GM18951 (cell line): ENCODE measurements at regions not wholly inside any gene's neighbourhood (a gene's known extent, or its start where the extent isn't known, plus 50 kb on each side); places are given as distances from the start of the nearest gene placed in this dataset.
"Not testable (repeated sequence)": the region's sequence is repeated elsewhere in the genome, so short reads cannot be mapped to it uniquely, and the experiment has no call there.

Experiments
- POLR2A ChIP-seq: IDR thresholded peaks from 4 replicates; pipeline ENCODE4 v1.6.1; 2011; ENCODE audit warnings: mild to moderate bottlenecking; ENCODE audit not compliant: insufficient read length, insufficient read depth; ENCODE audit errors: extremely low read depth
- in situ Hi-C: fragments of 300-500 bp; cut with MboI; formaldehyde crosslinking; loops from one replicate; pipeline ENCODE4 v1.12.0; 2022; ENCODE audit warnings: low sequenced_read_pairs, mixed read lengths, inconsistent platforms; ENCODE audit not compliant: unreplicated experiment

DNA sequence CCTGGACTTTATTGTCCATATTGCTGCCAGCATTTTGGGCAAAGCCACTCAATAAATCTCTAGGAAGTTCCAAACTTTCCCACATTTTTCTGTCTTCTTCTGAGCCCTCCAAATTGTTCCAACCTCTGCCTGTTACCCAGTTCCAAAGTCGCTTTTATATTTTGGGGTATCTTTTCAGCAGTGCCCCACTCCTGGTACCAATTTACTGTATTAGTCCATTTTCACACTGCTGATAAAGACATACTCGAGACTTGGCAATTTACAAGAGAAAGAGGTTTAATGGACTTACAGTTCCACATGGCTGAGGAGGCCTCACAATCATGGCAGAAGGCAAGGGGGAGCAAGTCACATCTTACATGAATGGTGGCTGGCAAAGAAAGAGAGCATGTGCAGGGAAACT, 53.4 kb downstream of the AHSP start:
- in situ Hi-C loops = not testable (repeated sequence)

DNA sequence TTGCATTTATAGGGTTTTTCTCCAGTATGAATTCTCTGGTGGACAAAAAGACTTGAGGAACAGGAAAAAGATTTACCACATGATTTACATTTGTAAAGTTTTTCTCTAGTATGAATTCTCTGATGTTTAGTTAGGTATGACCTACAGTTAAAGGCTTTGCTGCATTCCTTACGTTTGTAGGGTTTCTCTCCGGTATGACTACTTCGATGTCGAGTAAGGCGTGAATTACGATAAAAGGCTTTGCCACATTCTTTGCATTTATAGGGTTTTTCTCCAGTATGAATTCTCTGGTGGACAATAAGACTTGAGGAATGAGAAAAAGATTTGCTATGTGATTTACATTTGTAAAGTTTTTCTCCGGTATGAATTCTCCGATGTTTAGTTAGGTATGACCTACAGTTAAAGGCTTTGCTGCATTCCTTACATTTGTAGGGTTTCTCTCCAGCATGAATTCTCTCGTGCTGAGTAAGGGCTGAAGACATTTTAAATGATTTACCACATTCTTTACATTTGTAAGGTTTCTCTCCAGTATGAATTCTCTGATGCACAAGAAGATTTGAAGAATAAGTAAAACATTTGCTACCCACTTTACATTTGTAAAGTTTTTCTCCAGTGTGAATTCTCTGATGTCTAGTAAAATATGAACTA, 74.2 kb downstream of the AHSP start:
- in situ Hi-C loops = not testable (repeated sequence)

DNA sequence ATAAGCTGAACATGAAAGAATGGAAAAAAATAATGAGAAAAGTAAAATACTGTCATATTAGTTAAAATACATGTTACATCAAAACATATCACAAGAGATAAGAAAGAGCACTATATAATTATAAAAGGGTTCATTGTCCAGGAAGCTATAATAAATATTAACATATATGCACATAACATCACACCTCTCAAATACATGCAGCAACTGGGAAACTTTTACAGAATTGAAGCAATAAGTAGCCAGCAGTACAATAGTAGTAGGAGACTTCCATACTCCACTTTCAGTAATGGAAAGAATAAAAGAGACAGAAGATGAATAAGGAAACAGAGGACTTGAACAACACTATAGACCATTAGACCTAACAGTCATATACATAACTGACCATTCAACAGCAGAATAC, 90.4 kb downstream of the AHSP start:
- no peak for TF ChIP-seq POLR2A
- in situ Hi-C loops = no loop called here

DNA sequence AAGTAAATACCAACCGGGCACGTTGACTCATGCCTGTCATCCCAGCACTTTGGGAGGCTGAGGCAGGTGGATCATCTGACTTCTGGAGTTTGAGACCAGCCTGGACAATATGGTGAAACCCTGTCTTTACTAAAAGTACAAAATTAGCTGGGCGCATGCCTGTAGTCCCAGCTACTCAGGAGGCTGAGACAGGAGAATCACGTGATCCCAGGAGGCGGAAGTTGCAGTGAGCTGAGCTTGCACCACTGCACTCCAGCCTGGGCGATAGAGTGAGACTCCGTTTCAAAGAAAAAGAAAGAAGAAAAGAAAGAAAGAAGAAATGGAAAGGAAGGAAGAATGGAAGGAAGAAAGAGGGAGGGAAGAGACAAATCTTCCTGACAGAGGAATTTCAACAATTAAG, 108.7 kb downstream of the AHSP start:
- in situ Hi-C loops = no loop called here
- TF ChIP-seq POLR2A = no peak

DNA sequence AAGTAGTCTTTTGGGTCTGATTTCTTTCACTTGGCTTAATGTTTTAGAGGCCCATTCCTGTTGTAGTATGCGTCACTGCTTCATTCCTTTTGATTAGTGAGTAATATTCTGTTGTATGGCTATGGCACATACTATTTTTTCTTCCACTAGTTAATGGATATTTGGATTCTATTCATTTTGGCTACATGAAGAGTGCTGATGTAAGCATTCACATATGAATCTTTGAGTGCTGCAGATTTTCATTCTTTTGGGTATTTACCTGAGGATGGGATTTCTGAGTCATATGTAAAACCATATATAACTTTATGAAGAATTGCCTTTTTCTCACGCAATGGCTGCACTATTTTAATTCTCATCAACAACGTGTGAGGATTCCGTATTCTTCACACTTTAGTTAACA, 113.6 kb downstream of the AHSP start:
- TF ChIP-seq POLR2A = no peak
- in situ Hi-C loops = no loop called here

DNA sequence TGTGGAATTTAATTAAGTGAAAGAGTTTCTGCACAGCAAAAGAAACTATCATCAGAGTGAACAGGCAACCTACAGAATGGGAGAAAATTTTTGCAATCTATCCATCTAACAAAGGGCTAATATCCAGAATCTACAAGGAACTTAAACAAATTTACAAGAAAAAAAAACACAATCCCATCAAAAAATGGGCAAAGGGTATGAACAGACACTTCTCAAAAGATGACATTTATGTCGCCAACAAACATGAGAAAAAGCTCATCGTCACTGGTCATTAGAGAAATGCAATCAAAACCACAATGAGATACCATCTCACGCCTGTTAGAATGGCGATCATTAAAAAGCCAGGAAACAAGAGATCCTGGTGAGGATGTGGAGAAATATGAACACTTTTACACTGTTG, 128.0 kb downstream of the AHSP start:
- in situ Hi-C loops = not testable (repeated sequence)

DNA sequence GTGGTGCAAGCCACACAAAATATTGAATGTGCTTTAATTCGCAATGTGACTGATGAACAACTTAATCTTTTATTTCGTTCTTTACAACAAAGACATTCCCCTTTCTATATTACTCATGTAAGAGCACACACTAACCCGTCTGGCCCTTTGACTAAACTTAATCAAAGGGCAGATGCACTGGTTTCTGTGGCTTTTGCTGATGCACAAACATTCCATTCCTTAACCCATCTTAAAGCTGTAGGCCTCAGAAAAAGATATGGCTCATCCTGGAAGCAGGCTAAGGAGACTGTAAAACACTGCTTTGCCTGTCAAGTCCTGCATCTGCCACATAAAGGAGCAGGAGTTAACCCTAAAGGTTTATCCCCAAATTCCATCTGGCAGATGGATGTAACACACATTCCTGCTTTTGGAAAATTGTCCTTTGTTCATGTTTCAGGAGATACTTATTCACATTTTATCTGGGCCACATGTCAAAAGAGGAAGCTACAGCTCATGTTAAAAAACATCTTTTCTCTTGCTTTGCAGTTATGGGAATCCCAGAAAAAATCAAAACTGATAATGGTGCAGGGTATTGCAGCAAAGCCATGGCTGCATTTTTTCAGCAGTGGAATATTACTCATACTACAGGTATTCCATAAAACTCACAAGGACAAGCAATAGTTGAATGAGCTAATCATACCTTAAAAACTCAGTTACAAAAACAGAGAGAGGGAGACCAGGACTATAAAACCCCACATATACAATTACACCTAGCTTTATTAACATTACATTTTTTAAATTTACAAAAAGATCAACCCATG, 137.2 kb downstream of the AHSP start:
- in situ Hi-C loops = no loop called here
- TF ChIP-seq POLR2A = no peak

DNA sequence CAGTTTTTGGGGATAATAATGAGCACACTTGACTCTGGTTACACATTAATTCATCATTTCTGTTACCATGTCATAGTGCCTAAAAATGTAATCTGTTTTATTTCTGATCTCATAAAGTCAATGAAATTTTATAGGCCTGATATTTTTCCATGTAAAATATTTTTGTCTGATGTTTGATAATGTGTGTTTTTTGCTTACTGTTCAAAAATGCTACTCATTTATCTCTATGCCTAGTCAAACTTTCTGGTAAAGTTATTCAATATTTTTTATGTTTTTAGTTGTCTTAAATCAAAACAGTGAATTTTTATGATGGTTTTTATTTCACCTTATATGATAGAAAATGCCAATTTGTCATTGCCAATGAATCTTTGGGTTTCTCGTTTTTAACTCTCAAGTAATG, 147.0 kb downstream of the AHSP start:
- no peak for TF ChIP-seq POLR2A
- in situ Hi-C loops = no loop called here

DNA sequence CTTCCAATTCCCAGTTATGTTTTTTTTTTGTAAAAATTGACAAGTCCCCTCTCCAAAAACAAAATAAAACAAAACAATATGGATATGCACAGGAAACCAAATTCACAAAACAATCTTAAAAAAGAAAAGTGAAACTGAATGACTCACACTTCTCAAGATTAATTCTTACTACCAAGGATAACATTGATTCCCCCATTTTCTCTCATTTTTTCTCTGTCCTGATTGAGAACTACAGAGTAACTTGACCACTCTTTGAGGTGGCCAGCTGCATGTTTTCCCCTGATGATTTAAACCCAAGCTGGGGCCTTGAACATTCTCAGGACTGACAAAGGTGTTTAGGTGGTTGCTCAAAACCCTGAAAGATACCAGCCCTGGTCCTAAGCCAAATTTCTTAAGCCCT, 149.0 kb downstream of the AHSP start:
- TF ChIP-seq POLR2A = no peak
- in situ Hi-C loops = no loop called here

DNA sequence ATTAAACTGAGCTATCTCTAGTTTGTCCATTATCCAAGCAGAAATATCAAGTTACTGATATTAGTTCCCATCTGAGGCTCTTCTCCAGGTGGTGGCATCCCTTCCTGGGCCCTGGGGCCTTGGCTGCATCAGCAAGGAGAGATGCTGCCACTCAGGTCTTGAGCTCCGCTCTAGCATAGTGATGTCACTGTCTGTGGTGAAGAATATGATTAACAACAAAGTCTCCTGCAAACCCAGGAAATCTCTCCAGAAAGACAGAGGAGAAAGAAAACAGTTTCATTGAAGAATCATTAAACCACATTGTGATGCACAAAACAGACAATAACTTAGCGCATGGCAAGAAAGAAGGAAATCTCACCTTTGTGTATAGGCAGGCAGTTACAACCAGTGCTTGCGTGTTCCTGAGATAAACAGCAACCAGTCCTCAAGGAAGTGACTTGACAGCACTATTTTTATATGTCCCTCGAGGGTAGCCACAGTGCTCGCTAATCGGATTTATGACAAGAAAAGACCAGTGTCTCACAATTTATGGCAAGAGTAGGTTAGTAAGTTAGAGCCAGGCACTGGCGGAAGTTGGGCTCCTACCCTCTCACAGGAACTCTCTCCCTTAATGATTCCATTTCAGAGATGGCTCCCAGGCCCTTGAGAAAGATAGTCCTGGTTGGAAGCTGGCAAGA, 151.1 kb downstream of the AHSP start:
- no peak for TF ChIP-seq POLR2A
- in situ Hi-C loops = no loop called here

DNA sequence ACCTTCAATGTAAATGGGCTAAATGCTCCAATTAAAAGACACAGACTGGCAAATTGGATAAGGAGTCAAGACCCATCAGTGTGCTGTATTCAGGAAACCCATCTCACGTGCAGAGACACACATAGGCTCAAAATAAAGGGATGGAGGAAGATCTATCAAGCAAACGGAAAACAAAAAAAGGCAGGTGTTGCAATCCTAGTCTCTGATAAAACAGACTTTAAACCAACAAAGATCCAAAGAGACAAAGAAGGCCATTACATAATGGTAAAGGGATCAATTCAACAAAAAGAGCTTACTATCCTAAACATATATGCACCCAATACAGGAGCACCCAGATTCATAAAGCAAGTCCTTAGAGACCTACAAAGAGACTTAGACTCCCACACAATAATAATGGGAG, 161.6 kb downstream of the AHSP start:
- in situ Hi-C loops = not testable (repeated sequence)

DNA sequence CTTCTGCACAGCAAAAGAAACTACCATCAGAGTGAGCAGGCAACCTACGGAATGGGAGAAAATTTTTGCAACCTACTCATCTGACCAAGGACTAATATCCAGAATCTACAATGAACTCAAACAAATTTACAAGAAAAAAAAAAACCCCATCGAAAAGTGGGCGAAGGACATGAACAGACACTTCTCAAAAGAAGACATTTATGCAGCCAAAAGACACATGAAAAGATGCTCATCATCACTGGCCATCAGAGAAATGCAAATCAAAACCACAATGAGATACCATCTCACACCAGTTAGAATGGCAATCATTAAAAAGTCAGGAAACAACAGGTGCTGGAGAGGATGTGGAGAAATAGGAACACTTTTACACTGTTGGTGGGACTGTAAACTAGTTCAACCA, 164.6 kb downstream of the AHSP start:
- in situ Hi-C loops = not testable (repeated sequence)

DNA sequence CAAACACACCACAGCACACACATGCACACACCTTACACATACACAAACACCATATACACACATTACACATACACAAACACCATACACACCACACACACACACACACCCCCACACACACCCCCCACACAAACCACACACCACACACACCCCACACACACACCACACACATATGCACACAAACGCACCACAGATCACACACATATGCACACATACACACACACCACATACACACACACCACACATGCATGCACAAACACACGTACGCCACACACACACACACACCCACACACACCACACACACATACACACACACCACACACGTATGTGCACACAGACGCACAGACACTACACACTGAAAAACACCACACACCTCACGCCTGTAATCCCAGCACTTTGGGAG, 166.0 kb downstream of the AHSP start:
- in situ Hi-C loops = no loop called here

DNA sequence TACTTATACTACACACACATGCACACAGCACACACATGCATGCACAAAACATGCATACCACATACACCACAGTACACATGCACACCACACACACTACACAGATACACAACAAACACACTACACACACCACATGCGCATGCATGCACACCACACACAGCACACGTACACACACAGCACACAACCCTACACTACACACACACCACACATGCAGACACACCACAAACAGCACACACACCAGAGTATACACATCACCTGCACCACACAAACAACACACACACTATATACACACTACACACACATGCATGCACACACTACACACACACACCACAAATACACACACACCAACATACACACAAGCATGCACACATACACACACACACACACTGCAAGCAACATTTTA, 166.8 kb downstream of the AHSP start:
- in situ Hi-C loops = no loop called here
- TF ChIP-seq POLR2A = no peak

More for the DNA sequence above, 166.0 kb downstream of the AHSP start:
- no peak for TF ChIP-seq POLR2A
